ENCODE measurements at regions not wholly inside any gene's neighbourhood (a gene's known extent, or its start where the extent isn't known, plus 50 kb on each side); places are given as distances from the start of the nearest gene placed in this dataset.

DNA sequence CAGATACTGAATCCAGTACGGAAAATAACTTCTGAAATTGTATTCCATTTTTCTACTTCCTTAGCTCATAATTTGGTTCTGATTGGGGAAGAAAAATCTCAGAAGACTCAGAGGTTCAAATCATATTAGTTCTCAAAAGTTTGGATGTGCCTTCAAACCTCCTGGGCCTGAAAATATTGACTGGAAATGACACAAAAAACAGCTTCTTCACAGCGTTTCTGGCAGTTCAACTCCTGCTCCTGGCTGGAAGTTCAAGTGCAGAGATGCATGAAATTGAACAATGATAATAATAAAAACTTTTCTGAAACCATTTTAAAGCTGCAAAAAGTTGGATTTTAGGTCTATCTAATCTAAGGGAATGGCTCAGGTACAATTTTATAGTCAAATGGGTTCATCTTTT lies 1459.9 kb upstream of the CELF4 start:
- TF ChIP-seq, protein P1, sequence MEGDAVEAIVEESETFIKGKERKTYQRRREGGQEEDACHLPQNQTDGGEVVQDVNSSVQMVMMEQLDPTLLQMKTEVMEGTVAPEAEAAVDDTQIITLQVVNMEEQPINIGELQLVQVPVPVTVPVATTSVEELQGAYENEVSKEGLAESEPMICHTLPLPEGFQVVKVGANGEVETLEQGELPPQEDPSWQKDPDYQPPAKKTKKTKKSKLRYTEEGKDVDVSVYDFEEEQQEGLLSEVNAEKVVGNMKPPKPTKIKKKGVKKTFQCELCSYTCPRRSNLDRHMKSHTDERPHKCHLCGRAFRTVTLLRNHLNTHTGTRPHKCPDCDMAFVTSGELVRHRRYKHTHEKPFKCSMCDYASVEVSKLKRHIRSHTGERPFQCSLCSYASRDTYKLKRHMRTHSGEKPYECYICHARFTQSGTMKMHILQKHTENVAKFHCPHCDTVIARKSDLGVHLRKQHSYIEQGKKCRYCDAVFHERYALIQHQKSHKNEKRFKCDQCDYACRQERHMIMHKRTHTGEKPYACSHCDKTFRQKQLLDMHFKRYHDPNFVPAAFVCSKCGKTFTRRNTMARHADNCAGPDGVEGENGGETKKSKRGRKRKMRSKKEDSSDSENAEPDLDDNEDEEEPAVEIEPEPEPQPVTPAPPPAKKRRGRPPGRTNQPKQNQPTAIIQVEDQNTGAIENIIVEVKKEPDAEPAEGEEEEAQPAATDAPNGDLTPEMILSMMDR (IDR thresholded peaks at IDR 0.05): no peak
- no peak for TF ChIP-seq POLR2A (IDR thresholded peaks at IDR 0.05)

Measured in testis (tissue), 2 donors.